H1 (cell line): ENCODE measurements at regions not wholly inside any gene's neighbourhood (a gene's known extent, or its start where the extent isn't known, plus 50 kb on each side); places are given as distances from the start of the nearest gene placed in this dataset.

Source experiments
- CEBPB ChIP-seq: IDR thresholded peaks from 2 replicates; pipeline ENCODE4 v1.6.1; 2012; ENCODE audit warnings: low read depth, low read length
- EGR1 ChIP-seq: IDR thresholded peaks from 2 replicates; pipeline ENCODE4 v1.6.1; 2011; ENCODE audit warnings: low read depth, low read length, borderline replicate concordance
- EZH2 ChIP-seq: fragments of 200-600 bp; sonication (generic); IDR thresholded peaks from 2 replicates; pipeline ENCODE4 v1.7.1; 2012; ENCODE audit warnings: low read depth, mild to moderate bottlenecking, moderate library complexity, low read length, inconsistent platforms; ENCODE audit not compliant: severe bottlenecking
- FOSL1 ChIP-seq: IDR thresholded peaks from 2 replicates; pipeline ENCODE4 v1.6.1; 2011; ENCODE audit warnings: mild to moderate bottlenecking, low read depth, low read length, moderate library complexity; ENCODE audit not compliant: insufficient read depth
- HDAC6 ChIP-seq: IDR thresholded peaks from one replicate; pipeline ENCODE4 v1.7.1; 2012; ENCODE audit warnings: low read depth, mild to moderate bottlenecking, inconsistent platforms, low read length, moderate library complexity
- JUND ChIP-seq: IDR thresholded peaks from 2 replicates; pipeline ENCODE4 v1.6.1; 2011; ENCODE audit warnings: mild to moderate bottlenecking, improper control_type of control experiment, low read length
- MAFK ChIP-seq: IDR thresholded peaks from 2 replicates; pipeline ENCODE4 v1.6.1; 2012; ENCODE audit warnings: low read depth, mild to moderate bottlenecking, improper control_type of control experiment, low read length
- POLR2AphosphoS5 ChIP-seq: IDR thresholded peaks from 2 replicates; pipeline ENCODE4 v1.6.1; 2011; ENCODE audit warnings: low read depth, low read length
- RAD21 ChIP-seq, 2 experiments: IDR thresholded peaks in 1 of 2; conservative IDR thresholded peaks in 1 of 2; 2 replicates each; pipeline ENCODE4 v1.6.1; 2011; ENCODE audit warnings: low read depth in 2 of 2, low read length in 2 of 2, improper control_type of control experiment in 1 of 2, inconsistent platforms in 1 of 2, mild to moderate bottlenecking in 1 of 2, moderate library complexity in 1 of 2
- RFX5 ChIP-seq: IDR thresholded peaks from 2 replicates; pipeline ENCODE4 v1.6.1; 2011; ENCODE audit warnings: low read depth, low read length, improper control_type of control experiment, borderline replicate concordance
- TBP ChIP-seq: IDR thresholded peaks from 2 replicates; pipeline ENCODE4 v1.6.1; 2011; ENCODE audit warnings: low read depth, low read length, improper control_type of control experiment
- YY1 ChIP-seq: IDR thresholded peaks from 2 replicates; pipeline ENCODE4 v1.6.1; 2011; ENCODE audit warnings: low read depth, mild to moderate bottlenecking, low read length
- TF ChIP-seq, protein P1 (sequence below), 3 experiments: IDR thresholded peaks; 1 replicate in 2 of 3; 2 replicates in 1 of 3; pipeline versions ENCODE4 v1.5.1 to v1.6.1; 2011; ENCODE audit warnings: low read length in 3 of 3, mild to moderate bottlenecking in 3 of 3, inconsistent platforms in 2 of 3, low read depth in 1 of 3, moderate library complexity in 1 of 3; ENCODE audit not compliant: insufficient read depth in 1 of 3; ENCODE audit errors: control extremely low read depth in 1 of 3

DNA sequence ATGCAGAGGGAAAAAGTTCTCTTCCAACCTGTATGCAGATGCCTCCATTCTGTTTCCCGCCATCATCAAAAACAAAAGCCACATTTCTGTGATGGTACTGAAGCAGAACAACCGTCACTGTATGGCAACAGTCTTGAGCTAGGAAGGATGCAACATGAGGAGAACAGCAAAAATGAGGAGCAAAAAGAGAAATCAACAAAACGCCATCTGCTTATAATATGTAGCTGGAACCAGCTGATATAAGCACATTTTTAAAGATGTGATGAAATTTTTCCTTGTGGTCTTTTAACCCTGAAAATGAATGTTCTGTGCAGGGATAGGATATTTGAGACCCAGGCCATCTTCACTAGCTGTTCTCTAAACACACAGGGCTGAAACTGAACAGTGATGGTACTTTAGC lies 287.0 kb downstream of the ZIC4 start:
- TF ChIP-seq EZH2 (no peak), RAD21 (IDR thresholded peaks at IDR 0.05 in 1 of 2, conservative IDR thresholded peaks at IDR 0.05 in 1 of 2; ENCODE audit: low read depth in 2 of 2, low read length in 2 of 2) (no peak), POLR2AphosphoS5 (no peak), EGR1 (no peak), CEBPB (no peak), HDAC6 (no peak), YY1 (no peak), TBP (no peak), JUND (no peak), FOSL1 (no peak), RFX5 (no peak), MAFK (no peak)
- TF ChIP-seq, protein P1, sequence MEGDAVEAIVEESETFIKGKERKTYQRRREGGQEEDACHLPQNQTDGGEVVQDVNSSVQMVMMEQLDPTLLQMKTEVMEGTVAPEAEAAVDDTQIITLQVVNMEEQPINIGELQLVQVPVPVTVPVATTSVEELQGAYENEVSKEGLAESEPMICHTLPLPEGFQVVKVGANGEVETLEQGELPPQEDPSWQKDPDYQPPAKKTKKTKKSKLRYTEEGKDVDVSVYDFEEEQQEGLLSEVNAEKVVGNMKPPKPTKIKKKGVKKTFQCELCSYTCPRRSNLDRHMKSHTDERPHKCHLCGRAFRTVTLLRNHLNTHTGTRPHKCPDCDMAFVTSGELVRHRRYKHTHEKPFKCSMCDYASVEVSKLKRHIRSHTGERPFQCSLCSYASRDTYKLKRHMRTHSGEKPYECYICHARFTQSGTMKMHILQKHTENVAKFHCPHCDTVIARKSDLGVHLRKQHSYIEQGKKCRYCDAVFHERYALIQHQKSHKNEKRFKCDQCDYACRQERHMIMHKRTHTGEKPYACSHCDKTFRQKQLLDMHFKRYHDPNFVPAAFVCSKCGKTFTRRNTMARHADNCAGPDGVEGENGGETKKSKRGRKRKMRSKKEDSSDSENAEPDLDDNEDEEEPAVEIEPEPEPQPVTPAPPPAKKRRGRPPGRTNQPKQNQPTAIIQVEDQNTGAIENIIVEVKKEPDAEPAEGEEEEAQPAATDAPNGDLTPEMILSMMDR (IDR thresholded peaks at IDR 0.05; ENCODE audit: control extremely low read depth in 1 of 3, insufficient read depth in 1 of 3, low read depth in 1 of 3, low read length in 3 of 3), result no peak
